Lower lobe of right lung (tissue), 2 donors: ENCODE measurements at regions not wholly inside any gene's neighbourhood (a gene's known extent, or its start where the extent isn't known, plus 50 kb on each side); places are given as distances from the start of the nearest gene placed in this dataset.

ENCODE experiments used
- ATAC-seq, 2 donors: fragments of 200-7000 bp; cut with Tn5 transposase; one replicate each; pipeline ENCODE4 v1.9.1; 2020 to 2022; ENCODE audit warnings: mild to moderate bottlenecking in 2 of 2, moderate library complexity in 2 of 2
- DNase-seq: peaks from one replicate; pipeline ENCODE4 v3.0.0-alpha.2; 2020
- H3K27ac ChIP-seq: fragments of 200-600 bp; one replicate; pipeline ENCODE4 v1.8.0; 2022
- H3K27me3 ChIP-seq: fragments of 200-600 bp; one replicate; pipeline ENCODE4 v1.8.0; 2022; ENCODE audit warnings: low read depth
- H3K36me3 ChIP-seq: fragments of 200-600 bp; one replicate; pipeline ENCODE4 v1.8.0; 2022; ENCODE audit warnings: mild to moderate bottlenecking
- H3K4me1 ChIP-seq: fragments of 200-600 bp; one replicate; pipeline ENCODE4 v1.8.0; 2022
- H3K4me3 ChIP-seq: fragments of 200-600 bp; one replicate; pipeline ENCODE4 v1.8.0; 2022; ENCODE audit warnings: mild to moderate bottlenecking
- H3K9me3 ChIP-seq: fragments of 200-600 bp; one replicate; pipeline ENCODE4 v1.8.0; 2022
- CTCF ChIP-seq: fragments of 200-600 bp; IDR thresholded peaks from one replicate; pipeline ENCODE4 v1.8.0; 2022; ENCODE audit warnings: antibody characterized with exemption, mild to moderate bottlenecking
- intact Hi-C: fragments of 100-400 bp; cut with DNase I; formaldehyde crosslinking; loops from one replicate; pipeline ENCODE4 v1.11.0; 2022
- donor health status: DM: no; HTN: yes; CAD: no; lungs with severe emphysema.

DNA sequence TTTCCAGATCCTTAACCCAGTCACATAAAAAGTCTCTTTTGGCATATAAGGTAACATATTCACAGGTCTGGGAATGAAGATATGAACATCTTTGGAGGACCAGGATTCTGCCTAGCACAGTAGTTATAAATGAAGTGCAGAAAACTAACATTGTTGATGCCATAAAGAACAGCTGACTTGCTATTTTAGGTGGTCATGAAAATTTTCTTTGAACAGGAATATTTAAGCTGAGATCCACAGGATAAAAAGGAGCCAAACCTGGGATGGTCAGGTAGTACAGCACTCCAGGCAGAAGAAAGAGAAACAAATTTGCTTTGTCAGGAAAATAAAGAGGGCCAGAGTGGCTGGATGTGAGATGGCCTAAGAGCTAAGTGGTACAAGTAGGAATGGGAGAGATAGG is 80.0 kb downstream of the CENPW start:
- no peak for TF ChIP-seq CTCF
- no peaks in the 10 kb centered on the region for H3K4me1 ChIP-seq
- ATAC-seq (no peak), DNase-seq (no peak)
- H3K27me3 ChIP-seq: no peaks in the 10 kb centered on the region
- H3K27ac ChIP-seq: no peak overlapping the region
- no peak overlapping the region for H3K4me3 ChIP-seq
- no peaks in the 10 kb centered on the region for H3K36me3 ChIP-seq
- H3K9me3 ChIP-seq: no peaks in the 10 kb centered on the region
- intact Hi-C loops: no loop called here

- DNase-seq: no peak
- Histone ChIP-seq H3K4me3 (no peak overlapping the region), H3K27me3 (no peaks in the 10 kb centered on the region), H3K9me3 (no peaks in the 10 kb centered on the region), H3K36me3 (no peaks in the 10 kb centered on the region), H3K27ac (no peak overlapping the region), H3K4me1 (no peaks in the 10 kb centered on the region)
- ATAC-seq: no peak
- TF ChIP-seq CTCF: no peak
- intact Hi-C loops: no loop called here
Measured at GRCh38 chr6:126422912-126423311, 83.0 kb downstream of the CENPW start.

- intact Hi-C loops: no loop called here
- DNase-seq (no peak), ATAC-seq (no peak)
- Histone ChIP-seq H3K27ac (no peak overlapping the region), H3K4me1 (no peaks in the 10 kb centered on the region), H3K27me3 (no peaks in the 10 kb centered on the region), H3K36me3 (no peaks in the 10 kb centered on the region), H3K4me3 (no peak overlapping the region), H3K9me3 (no peaks in the 10 kb centered on the region)
- TF ChIP-seq CTCF: no peak
Measured at GRCh38 chr6:126427713-126428112, 87.8 kb downstream of the CENPW start.

GRCh38 chr6:126429866-126430265 is 90.0 kb downstream of the CENPW start:
- TF ChIP-seq CTCF: no peak
- Histone ChIP-seq H3K27me3 (no peaks in the 10 kb centered on the region), H3K27ac (no peak overlapping the region), H3K4me1 (no peaks in the 10 kb centered on the region), H3K9me3 (no peaks in the 10 kb centered on the region), H3K4me3 (no peak overlapping the region), H3K36me3 (no peaks in the 10 kb centered on the region)
- no peak for ATAC-seq
- intact Hi-C loops: no loop called here
- no peak for DNase-seq

DNA sequence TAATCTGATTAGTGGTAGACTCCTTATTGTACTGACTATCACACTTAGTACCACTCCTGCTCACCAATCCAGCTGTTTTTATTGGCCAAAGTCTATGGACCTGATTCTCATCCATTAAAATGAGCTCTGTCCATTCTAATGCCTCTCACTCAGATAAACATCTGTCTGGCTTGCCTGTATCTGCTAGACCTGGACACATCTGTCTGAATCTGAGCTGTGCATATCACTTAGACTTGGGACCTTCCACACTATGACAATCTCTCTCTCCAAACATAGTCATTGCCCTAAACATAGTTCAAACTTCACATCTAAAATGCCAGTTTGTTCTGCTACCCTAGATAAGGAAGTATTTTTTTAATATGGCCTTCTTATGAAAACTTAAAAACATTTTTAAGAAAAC is 92.6 kb downstream of the CENPW start:
- Histone ChIP-seq H3K27me3 (no peaks in the 10 kb centered on the region), H3K27ac (no peak overlapping the region), H3K4me1 (no peaks in the 10 kb centered on the region), H3K9me3 (no peaks in the 10 kb centered on the region), H3K4me3 (no peak overlapping the region), H3K36me3 (no peaks in the 10 kb centered on the region)
- DNase-seq (no peak), ATAC-seq (no peak)
- no peak for TF ChIP-seq CTCF
- intact Hi-C loops: no loop called here

DNA sequence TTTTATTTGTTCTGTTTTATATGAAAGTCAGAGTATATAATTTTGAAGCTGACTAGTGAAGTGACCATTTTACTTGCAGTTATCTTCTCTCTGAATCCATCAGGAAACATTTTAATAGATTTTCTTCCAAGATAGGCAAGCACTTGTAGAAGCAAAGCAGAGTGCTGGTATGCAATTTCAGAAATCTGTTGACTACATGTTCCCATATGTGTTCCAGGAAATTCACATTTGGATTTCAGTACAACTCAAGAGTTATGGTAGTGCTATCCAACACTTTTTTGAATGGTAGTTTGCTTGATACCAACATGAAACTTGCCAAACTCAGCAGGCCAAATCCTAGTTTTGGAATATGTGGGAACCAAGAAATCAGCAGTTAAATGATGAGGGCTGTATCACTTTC is 94.0 kb downstream of the CENPW start:
- Histone ChIP-seq H3K36me3 (no peaks in the 10 kb centered on the region), H3K27me3 (no peaks in the 10 kb centered on the region), H3K27ac (no peak overlapping the region), H3K4me1 (no peaks in the 10 kb centered on the region), H3K9me3 (no peaks in the 10 kb centered on the region), H3K4me3 (no peak overlapping the region)
- ATAC-seq (no peak), DNase-seq (no peak)
- TF ChIP-seq CTCF: no peak
- intact Hi-C loops: no loop called here
